ENCODE measurements at regions not wholly inside any gene's neighbourhood (a gene's known extent, or its start where the extent isn't known, plus 50 kb on each side); places are given as distances from the start of the nearest gene placed in this dataset.
A peak's percentile ranks its signal among the peaks of the same experiment; 100 is the strongest.

DNA sequence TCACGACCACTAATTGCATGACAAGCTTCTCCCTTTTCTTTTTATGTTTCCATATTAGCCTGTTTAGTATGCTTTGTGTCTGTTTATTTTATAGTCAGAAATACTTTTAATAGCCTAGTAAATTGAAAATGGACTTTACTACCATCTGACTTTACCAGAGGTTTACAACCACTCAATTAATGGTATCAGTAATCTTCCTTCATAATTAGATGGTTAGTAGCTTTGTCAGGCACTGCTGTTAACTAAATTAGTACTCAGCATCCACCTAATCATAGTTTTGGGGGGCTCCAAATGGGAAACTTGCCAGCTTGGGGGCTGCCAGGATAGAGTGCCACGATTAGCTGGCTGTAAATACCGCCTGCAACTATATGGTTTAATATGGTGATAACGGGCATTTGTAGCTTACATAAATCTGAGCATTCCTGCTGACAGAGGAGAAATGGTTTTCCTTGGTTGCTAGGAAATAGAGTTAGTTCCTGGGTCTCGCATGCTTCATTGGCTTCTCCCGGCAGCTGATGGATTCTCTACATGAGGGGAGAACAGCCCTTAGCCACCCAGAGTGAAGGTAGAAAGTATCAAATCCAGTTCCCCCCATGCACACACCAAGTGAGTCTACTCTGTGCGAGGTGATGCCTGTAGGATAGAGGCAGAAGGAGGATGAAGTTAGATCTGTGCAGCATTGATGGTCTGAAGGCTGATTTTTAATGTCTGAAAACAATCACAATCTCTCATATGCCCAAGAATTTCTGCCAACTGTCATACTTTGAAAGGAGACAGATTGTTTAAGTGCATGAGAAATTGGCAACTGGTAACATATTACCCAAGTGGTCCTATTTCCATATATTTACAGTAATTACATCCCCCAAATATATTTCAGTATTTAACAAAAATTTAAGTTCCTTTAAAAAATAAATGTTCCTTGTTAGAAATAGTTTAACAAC lies 326.6 kb upstream of the PROK2 start:
- Mint-ChIP-seq H3K9me3 (ENCODE audit: low read depth) (no peaks in the 10 kb centered on the region), H3K4me3 (no peak overlapping the region), H3K27me3 (peaks cover 2% of the 10 kb centered on the region), H3K27ac (no peak overlapping the region), H3K4me1 (no peaks in the 10 kb centered on the region), H3K36me3 (ENCODE audit: low read depth) (no peaks in the 10 kb centered on the region)
- ChIA-PET CTCF (no interaction called here), POLR2A (no interaction called here)
- intact Hi-C loops (cut with DNase I, micrococcal nuclease) = no loop called here
- ATAC-seq (no peak), DNase-seq (no peak)

GRCh38 chr3:72109327-72110259 lies 324.6 kb upstream of the PROK2 start:
- ATAC-seq = no peak
- H3K27ac Mint-ChIP-seq = peak overlapping the region; percentile 26
- no peaks in the 10 kb centered on the region for H3K4me1 Mint-ChIP-seq
- CTCF ChIA-PET = interaction anchor here (1.1 kb wide), 1 partner anchor 947 kb away, joined by 3 read pairs; no protein-coding TSS in a partner anchor
- H3K36me3 Mint-ChIP-seq (ENCODE audit: low read depth) = no peaks in the 10 kb centered on the region
- no peaks in the 10 kb centered on the region for H3K9me3 Mint-ChIP-seq (ENCODE audit: low read depth)
- no peak overlapping the region for H3K4me3 Mint-ChIP-seq
- no peak for DNase-seq
- peaks cover 2% of the 10 kb centered on the region for H3K27me3 Mint-ChIP-seq
- intact Hi-C loops (cut with DNase I, micrococcal nuclease) = no loop called here
- POLR2A ChIA-PET = no interaction called here

- POLR2A ChIA-PET = no interaction called here
- H3K27me3 Mint-ChIP-seq = peaks cover 7% of the 10 kb centered on the region
- no peak overlapping the region for H3K4me3 Mint-ChIP-seq
- intact Hi-C loops (cut with DNase I, micrococcal nuclease) = no loop called here
- no peak overlapping the region for H3K27ac Mint-ChIP-seq
- no peaks in the 10 kb centered on the region for H3K9me3 Mint-ChIP-seq (ENCODE audit: low read depth)
- H3K36me3 Mint-ChIP-seq (ENCODE audit: low read depth) = no peaks in the 10 kb centered on the region
- peaks cover 16% of the 10 kb centered on the region for H3K4me1 Mint-ChIP-seq
- DNase-seq (no peak), ATAC-seq (no peak)
- CTCF ChIA-PET = interaction anchor here (1.2 to 1.4 kb wide), 2 partner anchors 12 to 14 kb away, joined by 3 to 4 read pairs; no protein-coding TSS in a partner anchor
These were observed 320.4 kb upstream of the PROK2 start for GRCh38 chr3:72105306-72105705.

GRCh38 chr3:72102112-72102616 lies 317.2 kb upstream of the PROK2 start:
- Mint-ChIP-seq H3K27ac (no peak overlapping the region), H3K27me3 (peaks cover 12% of the 10 kb centered on the region), H3K36me3 (ENCODE audit: low read depth) (no peaks in the 10 kb centered on the region), H3K9me3 (ENCODE audit: low read depth) (no peaks in the 10 kb centered on the region), H3K4me3 (no peak overlapping the region), H3K4me1 (peaks cover 28% of the 10 kb centered on the region)
- POLR2A ChIA-PET = no interaction called here
- CTCF ChIA-PET = interaction anchor here (1.1 to 1.2 kb wide), 2 partner anchors 27 to 156 kb away, joined by 3 to 4 read pairs; no protein-coding TSS in a partner anchor
- no peak for DNase-seq
- intact Hi-C loops (cut with DNase I, micrococcal nuclease) = loop anchor here in 1 of 2 experiments (5.0 kb wide), 1 partner anchor 115 kb away; no protein-coding TSS in a partner anchor
- no peak for ATAC-seq

GRCh38 chr3:72101494-72101893 lies 316.5 kb upstream of the PROK2 start:
- POLR2A ChIA-PET = interaction anchor here (0.5 kb wide), 1 partner anchor 950 kb away, joined by 4 read pairs; no protein-coding TSS in a partner anchor
- intact Hi-C loops (cut with DNase I, micrococcal nuclease) = loop anchor here in 1 of 2 experiments (1.0 to 5.0 kb wide), 2 partner anchors 37 to 114 kb away; no protein-coding TSS in a partner anchor
- Mint-ChIP-seq H3K27ac (peak overlapping the region; percentile 47), H3K4me1 (peaks cover 28% of the 10 kb centered on the region), H3K27me3 (peaks cover 15% of the 10 kb centered on the region), H3K4me3 (no peak overlapping the region), H3K36me3 (ENCODE audit: low read depth) (no peaks in the 10 kb centered on the region), H3K9me3 (ENCODE audit: low read depth) (no peaks in the 10 kb centered on the region)
- CTCF ChIA-PET = interaction anchor here (0.6 to 1.3 kb wide), 4 partner anchors 12 to 749 kb away, joined by 3 to 4 read pairs (median 3); no protein-coding TSS in a partner anchor
- DNase-seq = no peak
- no peak for ATAC-seq

DNA sequence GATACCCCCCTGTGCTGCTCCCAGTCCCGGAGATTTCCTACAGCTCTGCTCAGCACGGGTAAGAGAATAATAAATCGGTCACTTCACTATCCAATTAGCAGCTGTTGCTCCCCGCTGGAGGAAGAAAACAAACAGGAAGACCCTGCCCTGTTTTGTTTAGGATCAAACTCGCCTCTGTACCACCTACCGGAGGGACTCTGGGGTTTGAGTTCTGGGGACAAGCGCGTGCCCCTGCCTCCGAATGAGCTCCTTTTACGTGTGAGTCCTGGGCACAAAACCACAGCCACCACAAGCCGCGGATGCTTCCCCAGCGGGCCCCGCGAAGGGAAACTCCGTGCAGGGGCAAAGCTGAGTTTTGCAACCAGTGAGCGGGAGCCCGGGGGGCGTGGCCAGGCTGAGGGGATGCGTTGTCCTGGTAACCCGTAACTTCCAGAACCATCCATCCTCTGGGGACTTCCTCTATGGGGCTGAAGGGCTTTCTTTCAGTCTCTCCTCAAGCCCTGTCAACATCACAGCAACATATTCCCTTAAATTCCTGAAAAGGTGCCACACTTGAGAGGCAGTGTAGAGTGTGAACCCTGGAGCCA lies 315.7 kb upstream of the PROK2 start:
- Mint-ChIP-seq H3K27ac (peak overlapping the region; percentile 90), H3K27me3 (peaks cover 15% of the 10 kb centered on the region), H3K4me3 (peak overlapping the region; percentile 70), H3K36me3 (ENCODE audit: low read depth) (no peaks in the 10 kb centered on the region), H3K9me3 (ENCODE audit: low read depth) (no peaks in the 10 kb centered on the region), H3K4me1 (peaks cover 28% of the 10 kb centered on the region)
- intact Hi-C loops (cut with DNase I, micrococcal nuclease) = loop anchor here (1.0 to 5.0 kb wide), 2 partner anchors 38 to 113 kb away; no protein-coding TSS in a partner anchor
- ChIA-PET CTCF (interaction anchor here (0.6 to 1.3 kb wide), 8 partner anchors 9 to 750 kb away, joined by 3 to 5 read pairs (median 4); no protein-coding TSS in a partner anchor), POLR2A (interaction anchor here (0.6 kb wide), 1 partner anchor 319 kb away, joined by 3 read pairs; no protein-coding TSS in a partner anchor)
- DNase-seq (peak; percentile 96), ATAC-seq (peak; percentile 93)

DNA sequence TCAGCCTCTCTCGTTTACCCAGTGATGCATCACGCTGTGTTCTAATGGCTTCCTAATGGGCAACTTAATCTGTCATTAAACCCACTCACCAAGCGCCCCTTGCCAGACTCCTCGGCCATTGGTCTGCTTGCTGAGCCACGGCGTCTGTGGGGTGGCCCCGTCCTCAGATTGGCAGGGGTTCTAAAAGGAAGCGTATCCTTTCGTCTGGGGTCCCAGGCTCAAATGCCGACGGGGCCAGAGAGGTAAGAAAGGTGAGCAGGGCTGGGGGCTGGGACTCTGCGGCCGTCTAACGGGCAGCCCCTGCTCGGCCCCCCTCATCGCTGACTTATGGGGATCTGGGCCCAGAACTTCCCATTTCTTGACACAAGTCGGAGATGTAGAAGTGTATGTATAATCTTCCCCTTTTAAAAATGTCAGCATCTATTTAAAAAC lies 315.1 kb upstream of the PROK2 start:
- intact Hi-C loops (cut with DNase I, micrococcal nuclease) = loop anchor here (1.0 to 5.0 kb wide), 2 partner anchors 38 to 113 kb away; no protein-coding TSS in a partner anchor
- Mint-ChIP-seq H3K4me1 (peaks cover 28% of the 10 kb centered on the region), H3K4me3 (peak overlapping the region; percentile 70), H3K27me3 (peaks cover 15% of the 10 kb centered on the region), H3K36me3 (ENCODE audit: low read depth) (no peaks in the 10 kb centered on the region), H3K9me3 (ENCODE audit: low read depth) (no peaks in the 10 kb centered on the region), H3K27ac (peak overlapping the region; percentile 90)
- ChIA-PET POLR2A (no interaction called here), CTCF (interaction anchor here (0.7 to 1.3 kb wide), 5 partner anchors 21 to 751 kb away, joined by 3 to 5 read pairs (median 4); no protein-coding TSS in a partner anchor)
- DNase-seq (no peak), ATAC-seq (no peak)

DNA sequence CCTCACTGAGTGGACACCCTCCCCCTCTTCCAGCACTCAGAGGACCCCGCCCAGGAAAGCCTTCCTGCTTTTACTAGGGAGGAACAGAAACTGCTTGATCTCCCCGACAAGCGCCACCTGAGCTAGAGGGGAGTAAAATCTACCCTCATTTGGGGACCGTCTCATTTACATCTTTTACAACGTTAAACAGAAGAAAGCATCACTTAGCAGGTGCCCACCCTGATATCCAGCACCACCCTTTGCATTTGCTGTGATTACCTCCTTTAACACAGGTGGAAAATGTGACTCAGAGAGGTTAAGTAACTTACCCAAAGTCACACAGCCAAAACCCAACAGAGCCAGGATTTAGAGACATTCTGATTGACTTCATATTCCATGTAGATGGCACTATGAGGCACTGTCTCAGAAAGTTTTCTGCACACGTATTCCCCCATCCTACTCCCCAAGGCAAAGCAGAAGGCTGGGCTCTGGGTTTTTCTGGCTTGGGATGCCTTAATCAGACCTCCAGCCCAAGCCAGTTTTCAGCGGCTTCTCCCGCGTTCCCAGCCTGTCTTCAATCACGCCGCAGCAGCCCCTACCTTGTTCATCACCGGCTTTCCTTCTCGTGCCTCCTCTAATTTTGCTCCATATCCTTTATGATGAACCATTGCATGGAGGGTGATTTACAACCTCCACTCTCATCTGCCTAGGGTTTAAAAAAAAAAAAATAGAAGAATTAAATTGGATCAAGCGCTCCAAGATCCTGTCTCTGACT lies 314.6 kb upstream of the PROK2 start:
- Mint-ChIP-seq H3K27me3 (peaks cover 16% of the 10 kb centered on the region), H3K27ac (peak overlapping the region; percentile 64), H3K9me3 (ENCODE audit: low read depth) (no peaks in the 10 kb centered on the region), H3K4me1 (peaks cover 28% of the 10 kb centered on the region), H3K36me3 (ENCODE audit: low read depth) (no peaks in the 10 kb centered on the region), H3K4me3 (peak overlapping the region; percentile 34)
- DNase-seq = no peak
- ChIA-PET POLR2A (no interaction called here), CTCF (no interaction called here)
- intact Hi-C loops (cut with DNase I, micrococcal nuclease) = loop anchor here (1.0 to 5.0 kb wide), 2 partner anchors 39 to 112 kb away; no protein-coding TSS in a partner anchor
- no peak for ATAC-seq

- intact Hi-C loops (cut with DNase I, micrococcal nuclease) = no loop called here
- peaks cover 27% of the 10 kb centered on the region for H3K4me1 Mint-ChIP-seq
- no peaks in the 10 kb centered on the region for H3K9me3 Mint-ChIP-seq (ENCODE audit: low read depth)
- DNase-seq (no peak), ATAC-seq (no peak)
- CTCF ChIA-PET = no interaction called here
- no peak overlapping the region for H3K27ac Mint-ChIP-seq
- H3K4me3 Mint-ChIP-seq = no peak overlapping the region
- POLR2A ChIA-PET = no interaction called here
- H3K36me3 Mint-ChIP-seq (ENCODE audit: low read depth) = no peaks in the 10 kb centered on the region
- H3K27me3 Mint-ChIP-seq = peaks cover 14% of the 10 kb centered on the region
These were observed 312.1 kb upstream of the PROK2 start for GRCh38 chr3:72097053-72097452.

GRCh38 chr3:72095521-72095920 lies 310.6 kb upstream of the PROK2 start:
- Mint-ChIP-seq H3K4me3 (no peak overlapping the region), H3K27ac (no peak overlapping the region), H3K27me3 (peaks cover 12% of the 10 kb centered on the region), H3K9me3 (ENCODE audit: low read depth) (no peaks in the 10 kb centered on the region), H3K4me1 (peaks cover 14% of the 10 kb centered on the region), H3K36me3 (ENCODE audit: low read depth) (no peaks in the 10 kb centered on the region)
- CTCF ChIA-PET = interaction anchor here (0.6 kb wide), 1 partner anchor 113 kb away, joined by 3 read pairs; no protein-coding TSS in a partner anchor
- ATAC-seq = no peak
- intact Hi-C loops (cut with DNase I, micrococcal nuclease) = no loop called here
- POLR2A ChIA-PET = no interaction called here
- DNase-seq = no peak
